ENCODE measurements at regions not wholly inside any gene's neighbourhood (a gene's known extent, or its start where the extent isn't known, plus 50 kb on each side); places are given as distances from the start of the nearest gene placed in this dataset.

DNA sequence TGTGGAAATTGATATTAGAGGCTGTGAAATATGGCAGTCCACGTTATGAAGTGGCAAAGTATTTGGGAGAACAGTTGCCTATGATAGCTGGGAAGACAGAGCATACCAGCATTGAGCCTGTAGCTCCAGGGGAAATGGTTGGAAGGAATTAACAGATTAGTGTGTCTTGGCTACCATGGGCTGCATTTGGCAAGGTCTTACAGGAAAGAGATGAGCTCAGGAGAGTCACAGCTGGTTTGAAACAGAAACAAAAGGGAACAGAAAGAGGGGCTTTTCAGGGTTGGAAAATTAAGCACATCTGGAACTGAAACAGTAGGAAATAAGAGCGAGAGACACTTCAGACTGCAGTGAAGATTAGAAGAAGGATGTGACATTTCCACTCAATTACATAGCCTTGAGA lies 141.7 kb downstream of the FBLN2 start:
- intact Hi-C loops (cut with micrococcal nuclease; ENCODE audit: unreplicated experiment) (no loop called here), in situ Hi-C loops (cut with HindIII; ENCODE audit: low pct_unique_long_range_greater_than_20kb, low sequenced_read_pairs) (no loop called here)
- Histone ChIP-seq H3K27me3 (ENCODE audit: control insufficient read depth, insufficient read depth, low read length) (no peaks in the 10 kb centered on the region; the same call in 1 of the 2 replicates), H3K36me3 (ENCODE audit: control insufficient read depth, insufficient read depth, low read length) (no peaks in the 10 kb centered on the region), H3K4me1 (ENCODE audit: control insufficient read depth, insufficient read depth, low read length) (no peaks in the 10 kb centered on the region), H3K27ac (ENCODE audit: low read length) (no peak overlapping the region), H3K4me3 (ENCODE audit: low read depth in 2 of 2, low read length in 2 of 2) (no peak overlapping the region), H3K9me3 (ENCODE audit: control insufficient read depth, insufficient read depth, low read depth, low read length) (no peaks in the 10 kb centered on the region)
- no TSS peak for BruUV-seq (replicated peaks)
- DNase-seq (ENCODE audit: low read depth, low spot score) (no peak), ATAC-seq (no peak)
- ChIA-PET CTCF (no interaction called here), POLR2A (no interaction called here)
- TF ChIP-seq SIN3A (IDR thresholded peaks at IDR 0.05; ENCODE audit: borderline replicate concordance, insufficient read depth, low read depth, low read length) (no peak), POLR2AphosphoS5 (IDR thresholded peaks at IDR 0.05; ENCODE audit: low read depth, low read length) (no peak), TCF7L2 (IDR thresholded peaks at IDR 0.05; ENCODE audit: low read depth, low read length) (no peak)
- TF ChIP-seq, protein P1, sequence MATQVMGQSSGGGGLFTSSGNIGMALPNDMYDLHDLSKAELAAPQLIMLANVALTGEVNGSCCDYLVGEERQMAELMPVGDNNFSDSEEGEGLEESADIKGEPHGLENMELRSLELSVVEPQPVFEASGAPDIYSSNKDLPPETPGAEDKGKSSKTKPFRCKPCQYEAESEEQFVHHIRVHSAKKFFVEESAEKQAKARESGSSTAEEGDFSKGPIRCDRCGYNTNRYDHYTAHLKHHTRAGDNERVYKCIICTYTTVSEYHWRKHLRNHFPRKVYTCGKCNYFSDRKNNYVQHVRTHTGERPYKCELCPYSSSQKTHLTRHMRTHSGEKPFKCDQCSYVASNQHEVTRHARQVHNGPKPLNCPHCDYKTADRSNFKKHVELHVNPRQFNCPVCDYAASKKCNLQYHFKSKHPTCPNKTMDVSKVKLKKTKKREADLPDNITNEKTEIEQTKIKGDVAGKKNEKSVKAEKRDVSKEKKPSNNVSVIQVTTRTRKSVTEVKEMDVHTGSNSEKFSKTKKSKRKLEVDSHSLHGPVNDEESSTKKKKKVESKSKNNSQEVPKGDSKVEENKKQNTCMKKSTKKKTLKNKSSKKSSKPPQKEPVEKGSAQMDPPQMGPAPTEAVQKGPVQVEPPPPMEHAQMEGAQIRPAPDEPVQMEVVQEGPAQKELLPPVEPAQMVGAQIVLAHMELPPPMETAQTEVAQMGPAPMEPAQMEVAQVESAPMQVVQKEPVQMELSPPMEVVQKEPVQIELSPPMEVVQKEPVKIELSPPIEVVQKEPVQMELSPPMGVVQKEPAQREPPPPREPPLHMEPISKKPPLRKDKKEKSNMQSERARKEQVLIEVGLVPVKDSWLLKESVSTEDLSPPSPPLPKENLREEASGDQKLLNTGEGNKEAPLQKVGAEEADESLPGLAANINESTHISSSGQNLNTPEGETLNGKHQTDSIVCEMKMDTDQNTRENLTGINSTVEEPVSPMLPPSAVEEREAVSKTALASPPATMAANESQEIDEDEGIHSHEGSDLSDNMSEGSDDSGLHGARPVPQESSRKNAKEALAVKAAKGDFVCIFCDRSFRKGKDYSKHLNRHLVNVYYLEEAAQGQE (IDR thresholded peaks at IDR 0.05; ENCODE audit: insufficient read depth in 1 of 2, low read depth in 2 of 2, low read length in 1 of 2): no peak
- TF ChIP-seq, protein P2, sequence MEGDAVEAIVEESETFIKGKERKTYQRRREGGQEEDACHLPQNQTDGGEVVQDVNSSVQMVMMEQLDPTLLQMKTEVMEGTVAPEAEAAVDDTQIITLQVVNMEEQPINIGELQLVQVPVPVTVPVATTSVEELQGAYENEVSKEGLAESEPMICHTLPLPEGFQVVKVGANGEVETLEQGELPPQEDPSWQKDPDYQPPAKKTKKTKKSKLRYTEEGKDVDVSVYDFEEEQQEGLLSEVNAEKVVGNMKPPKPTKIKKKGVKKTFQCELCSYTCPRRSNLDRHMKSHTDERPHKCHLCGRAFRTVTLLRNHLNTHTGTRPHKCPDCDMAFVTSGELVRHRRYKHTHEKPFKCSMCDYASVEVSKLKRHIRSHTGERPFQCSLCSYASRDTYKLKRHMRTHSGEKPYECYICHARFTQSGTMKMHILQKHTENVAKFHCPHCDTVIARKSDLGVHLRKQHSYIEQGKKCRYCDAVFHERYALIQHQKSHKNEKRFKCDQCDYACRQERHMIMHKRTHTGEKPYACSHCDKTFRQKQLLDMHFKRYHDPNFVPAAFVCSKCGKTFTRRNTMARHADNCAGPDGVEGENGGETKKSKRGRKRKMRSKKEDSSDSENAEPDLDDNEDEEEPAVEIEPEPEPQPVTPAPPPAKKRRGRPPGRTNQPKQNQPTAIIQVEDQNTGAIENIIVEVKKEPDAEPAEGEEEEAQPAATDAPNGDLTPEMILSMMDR (IDR thresholded peaks at IDR 0.05): no peak

DNA sequence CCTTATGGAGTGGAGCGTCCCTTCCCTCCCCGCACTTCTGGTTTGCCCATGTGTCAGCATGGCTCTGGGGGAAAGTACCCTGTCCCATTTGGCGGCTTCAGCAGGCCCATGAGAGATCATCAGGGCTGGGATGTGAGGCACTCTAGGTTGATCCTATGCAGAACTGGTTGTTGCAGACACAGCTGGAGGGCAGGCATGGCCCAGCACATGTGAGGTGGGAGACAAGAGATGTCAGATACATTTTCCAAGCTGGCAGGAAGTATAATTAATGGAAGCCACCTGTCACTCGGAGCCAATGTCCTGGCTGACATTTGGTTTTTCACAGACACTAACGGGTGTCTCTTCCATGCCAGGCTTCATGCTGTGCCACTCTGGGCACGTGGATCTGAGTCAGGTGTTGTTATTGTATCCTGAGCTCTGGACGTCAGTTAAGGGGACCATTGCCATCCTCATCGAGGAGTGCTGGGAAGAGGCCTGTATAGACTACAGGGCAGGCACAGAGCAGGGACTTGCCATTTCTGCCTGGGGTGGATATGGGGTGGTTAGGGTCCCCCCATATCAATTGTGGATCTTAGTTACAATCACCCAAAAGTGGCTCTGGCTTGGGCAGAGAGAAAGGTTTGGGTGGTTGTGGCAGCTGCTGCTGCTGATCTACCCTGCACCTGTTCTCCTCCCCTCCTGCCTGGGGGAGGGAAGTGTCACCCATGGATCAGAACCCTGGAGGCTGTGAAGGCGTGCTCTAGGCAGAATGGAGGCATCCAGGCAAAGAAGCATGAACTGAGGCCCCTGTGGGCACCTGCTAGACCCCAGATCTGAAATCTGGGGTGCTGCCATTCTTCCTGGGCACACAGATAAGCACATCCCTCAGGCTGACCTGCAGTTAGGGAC lies 140.7 kb downstream of the FBLN2 start:
- ChIA-PET CTCF (no interaction called here), POLR2A (no interaction called here)
- no TSS peak for BruUV-seq (replicated peaks)
- in situ Hi-C loops (cut with HindIII; ENCODE audit: low pct_unique_long_range_greater_than_20kb, low sequenced_read_pairs): no loop called here
- DNase-seq (ENCODE audit: low read depth, low spot score) (no peak), ATAC-seq (no peak)
- Histone ChIP-seq H3K36me3 (ENCODE audit: control insufficient read depth, insufficient read depth, low read length) (no peaks in the 10 kb centered on the region), H3K27me3 (ENCODE audit: control insufficient read depth, insufficient read depth, low read length) (no peaks in the 10 kb centered on the region; the same call in 1 of the 2 replicates), H3K27ac (ENCODE audit: low read length) (no peak overlapping the region), H3K4me1 (ENCODE audit: control insufficient read depth, insufficient read depth, low read length) (no peaks in the 10 kb centered on the region), H3K9me3 (ENCODE audit: control insufficient read depth, insufficient read depth, low read depth, low read length) (no peaks in the 10 kb centered on the region), H3K4me3 (ENCODE audit: low read depth in 2 of 2, low read length in 2 of 2) (no peak overlapping the region)
- intact Hi-C loops (cut with micrococcal nuclease; ENCODE audit: unreplicated experiment): no loop called here
- no peak for TF ChIP-seq SIN3A (IDR thresholded peaks at IDR 0.05; ENCODE audit: borderline replicate concordance, insufficient read depth, low read depth, low read length)

DNA sequence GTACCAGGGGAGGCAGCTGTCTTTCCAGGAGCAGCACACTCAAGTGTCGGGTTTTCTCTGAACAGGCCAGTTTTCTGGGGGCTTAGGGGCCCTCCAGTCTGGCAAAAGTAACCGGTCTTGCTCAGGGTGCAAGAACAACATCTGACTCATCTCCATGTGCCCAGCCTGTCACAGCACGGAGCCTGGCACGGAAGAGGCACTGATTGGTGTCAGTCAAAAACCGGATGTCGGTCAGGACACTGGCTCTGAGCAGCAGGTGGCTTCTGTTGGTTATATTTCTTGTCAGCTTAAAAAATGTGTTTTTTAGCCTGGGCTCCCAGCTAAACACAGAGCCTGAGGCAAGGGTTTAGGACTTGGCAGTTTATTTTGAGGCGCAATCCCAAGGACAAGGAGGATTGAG lies 139.9 kb downstream of the FBLN2 start:
- ATAC-seq (no peak), DNase-seq (ENCODE audit: low read depth, low spot score) (no peak)
- in situ Hi-C loops (cut with HindIII; ENCODE audit: low pct_unique_long_range_greater_than_20kb, low sequenced_read_pairs): no loop called here
- TF ChIP-seq POLR2AphosphoS5 (IDR thresholded peaks at IDR 0.05; ENCODE audit: low read depth, low read length) (no peak), TCF7L2 (IDR thresholded peaks at IDR 0.05; ENCODE audit: low read depth, low read length) (no peak), SIN3A (IDR thresholded peaks at IDR 0.05; ENCODE audit: borderline replicate concordance, insufficient read depth, low read depth, low read length) (no peak)
- TF ChIP-seq, protein P1 (IDR thresholded peaks at IDR 0.05; ENCODE audit: insufficient read depth in 1 of 2, low read depth in 2 of 2, low read length in 1 of 2): no peak
- ChIA-PET CTCF (no interaction called here), POLR2A (no interaction called here)
- intact Hi-C loops (cut with micrococcal nuclease; ENCODE audit: unreplicated experiment): no loop called here
- Histone ChIP-seq H3K9me3 (ENCODE audit: control insufficient read depth, insufficient read depth, low read depth, low read length) (no peaks in the 10 kb centered on the region), H3K36me3 (ENCODE audit: control insufficient read depth, insufficient read depth, low read length) (no peaks in the 10 kb centered on the region), H3K27ac (ENCODE audit: low read length) (no peak overlapping the region), H3K4me3 (ENCODE audit: low read depth in 2 of 2, low read length in 2 of 2) (no peak overlapping the region), H3K4me1 (ENCODE audit: control insufficient read depth, insufficient read depth, low read length) (no peaks in the 10 kb centered on the region), H3K27me3 (ENCODE audit: control insufficient read depth, insufficient read depth, low read length) (no peaks in the 10 kb centered on the region; the same call in 1 of the 2 replicates)
- BruUV-seq (replicated peaks): no TSS peak
